ENCODE measurements at regions not wholly inside any gene's neighbourhood (a gene's known extent, or its start where the extent isn't known, plus 50 kb on each side); places are given as distances from the start of the nearest gene placed in this dataset.

GRCh38 chr7:15867441-15867840 is 181.0 kb upstream of the MEOX2 start:
- TF ChIP-seq CTCF (IDR thresholded peaks at IDR 0.05; ENCODE audit: borderline replicate concordance, insufficient read depth, low read depth, low read length) = no peak
- no peak overlapping the region for H3K4me3 ChIP-seq (ENCODE audit: low read depth, low read length)

- no peak for TF ChIP-seq CTCF (IDR thresholded peaks at IDR 0.05; ENCODE audit: borderline replicate concordance, insufficient read depth, low read depth, low read length)
- H3K4me3 ChIP-seq (ENCODE audit: low read depth, low read length) = no peak overlapping the region
Observed at GRCh38 chr7:15866753-15867152, 180.3 kb upstream of the MEOX2 start.

- no peak overlapping the region for H3K4me3 ChIP-seq (ENCODE audit: low read depth, low read length)
- TF ChIP-seq CTCF (IDR thresholded peaks at IDR 0.05; ENCODE audit: borderline replicate concordance, insufficient read depth, low read depth, low read length) = no peak
Observed at GRCh38 chr7:15864626-15864991, 178.1 kb upstream of the MEOX2 start.

- TF ChIP-seq CTCF (IDR thresholded peaks at IDR 0.05; ENCODE audit: borderline replicate concordance, insufficient read depth, low read depth, low read length) = no peak
- no peak overlapping the region for H3K4me3 ChIP-seq (ENCODE audit: low read depth, low read length)
Observed at GRCh38 chr7:15863951-15864625, 177.6 kb upstream of the MEOX2 start.

GRCh38 chr7:15862781-15863165 is 176.3 kb upstream of the MEOX2 start:
- TF ChIP-seq CTCF (IDR thresholded peaks at IDR 0.05; ENCODE audit: borderline replicate concordance, insufficient read depth, low read depth, low read length) = no peak
- no peak overlapping the region for H3K4me3 ChIP-seq (ENCODE audit: low read depth, low read length)

- TF ChIP-seq CTCF (IDR thresholded peaks at IDR 0.05; ENCODE audit: borderline replicate concordance, insufficient read depth, low read depth, low read length) = no peak
- no peak overlapping the region for H3K4me3 ChIP-seq (ENCODE audit: low read depth, low read length)
Observed at GRCh38 chr7:15862016-15862780, 175.7 kb upstream of the MEOX2 start.

All from GM12875 (cell line).